Tibial nerve (tissue), 3 donors: ENCODE measurements at regions not wholly inside any gene's neighbourhood (a gene's known extent, or its start where the extent isn't known, plus 50 kb on each side); places are given as distances from the start of the nearest gene placed in this dataset.

ENCODE experiments used
- CTCF ChIP-seq, 5 experiments: fragments of 200-600 bp in 3 of 5; fragments of 450-650 bp in 2 of 5; sonication (generic) in 3 of 5; IDR thresholded peaks; one replicate each; pipeline ENCODE4 v1.5.1; 2016 to 2019; ENCODE audit warnings: antibody characterized with exemption in 5 of 5, mild to moderate bottlenecking in 3 of 5, moderate library complexity in 2 of 5
- POLR2A ChIP-seq, 2 donors: fragments of 450-650 bp; IDR thresholded peaks; one replicate each; pipeline ENCODE4 v1.6.1; 2017; ENCODE audit warnings: antibody characterized with exemption in 2 of 2, mild to moderate bottlenecking in 2 of 2, moderate library complexity in 2 of 2

GRCh38 chr17:68705714-68706076 lies 104.5 kb upstream of the FAM20A start:
- TF ChIP-seq POLR2A (IDR thresholded peaks at IDR 0.05): no peak
- no peak for TF ChIP-seq CTCF (IDR thresholded peaks at IDR 0.05)
